ENCODE measurements at regions not wholly inside any gene's neighbourhood (a gene's known extent, or its start where the extent isn't known, plus 50 kb on each side); places are given as distances from the start of the nearest gene placed in this dataset.

- DNase-seq (ENCODE audit: low spot score), result no peak
Measured at GRCh38 chr11:70848243-70848750, 404.1 kb downstream of the SHANK2 start.

GRCh38 chr11:70849031-70849430 is 403.3 kb downstream of the SHANK2 start:
- DNase-seq (ENCODE audit: low spot score), result no peak

- no peak for DNase-seq (ENCODE audit: low spot score)
Measured at GRCh38 chr11:70851308-70851707, 401.1 kb downstream of the SHANK2 start.

GRCh38 chr11:70851907-70852306 is 400.5 kb downstream of the SHANK2 start:
- DNase-seq (ENCODE audit: low spot score), result no peak

- DNase-seq (ENCODE audit: low spot score), result no peak
Measured at GRCh38 chr11:70853068-70853769, 399.2 kb downstream of the SHANK2 start.

- DNase-seq (ENCODE audit: low spot score), result no peak
Measured at GRCh38 chr11:70853770-70854108, 398.6 kb downstream of the SHANK2 start.

- no peak for DNase-seq (ENCODE audit: low spot score)
Measured at GRCh38 chr11:70854201-70854600, 398.2 kb downstream of the SHANK2 start.

- DNase-seq (ENCODE audit: low spot score), result no peak
Measured at GRCh38 chr11:70854901-70855556, 397.3 kb downstream of the SHANK2 start.

GRCh38 chr11:70857894-70858293 is 394.5 kb downstream of the SHANK2 start:
- no peak for DNase-seq (ENCODE audit: low spot score)

- no peak for DNase-seq (ENCODE audit: low spot score)
Measured at GRCh38 chr11:70859180-70859579, 393.2 kb downstream of the SHANK2 start.

GRCh38 chr11:70860888-70861287 is 391.5 kb downstream of the SHANK2 start:
- DNase-seq (ENCODE audit: low spot score), result no peak

- DNase-seq (ENCODE audit: low spot score), result no peak
Measured at GRCh38 chr11:70861559-70861958, 390.8 kb downstream of the SHANK2 start.

- DNase-seq (ENCODE audit: low spot score), result no peak
Measured at GRCh38 chr11:70862093-70862492, 390.3 kb downstream of the SHANK2 start.

- no peak for DNase-seq (ENCODE audit: low spot score)
Measured at GRCh38 chr11:70863186-70863585, 389.2 kb downstream of the SHANK2 start.

- DNase-seq (ENCODE audit: low spot score), result no peak
Measured at GRCh38 chr11:70863993-70864392, 388.4 kb downstream of the SHANK2 start.

GRCh38 chr11:70865356-70865755 is 387.0 kb downstream of the SHANK2 start:
- DNase-seq (ENCODE audit: low spot score), result no peak

- DNase-seq (ENCODE audit: low spot score), result no peak
Measured at GRCh38 chr11:70866834-70867233, 385.5 kb downstream of the SHANK2 start.

- no peak for DNase-seq (ENCODE audit: low spot score)
Measured at GRCh38 chr11:70867281-70868047, 384.9 kb downstream of the SHANK2 start.

GRCh38 chr11:70868341-70868885 is 384.0 kb downstream of the SHANK2 start:
- DNase-seq (ENCODE audit: low spot score), result no peak

GRCh38 chr11:70869054-70869453 is 383.3 kb downstream of the SHANK2 start:
- DNase-seq (ENCODE audit: low spot score), result no peak

GRCh38 chr11:70871881-70872280 is 380.5 kb downstream of the SHANK2 start:
- DNase-seq (ENCODE audit: low spot score), result no peak

GRCh38 chr11:70872299-70872698 is 380.1 kb downstream of the SHANK2 start:
- no peak for DNase-seq (ENCODE audit: low spot score)

All from NAMALWA (cell line).